GM03348 (cell line): ENCODE measurements at regions not wholly inside any gene's neighbourhood (a gene's known extent, or its start where the extent isn't known, plus 50 kb on each side); places are given as distances from the start of the nearest gene placed in this dataset.
"Not testable (repeated sequence)": the region's sequence is repeated elsewhere in the genome, so short reads cannot be mapped to it uniquely, and the experiment has no call there.

ENCODE experiments used
- DNase-seq: peaks from one replicate; pipeline ENCODE4 v3.0.0; 2012; ENCODE audit warnings: low spot score

DNA sequence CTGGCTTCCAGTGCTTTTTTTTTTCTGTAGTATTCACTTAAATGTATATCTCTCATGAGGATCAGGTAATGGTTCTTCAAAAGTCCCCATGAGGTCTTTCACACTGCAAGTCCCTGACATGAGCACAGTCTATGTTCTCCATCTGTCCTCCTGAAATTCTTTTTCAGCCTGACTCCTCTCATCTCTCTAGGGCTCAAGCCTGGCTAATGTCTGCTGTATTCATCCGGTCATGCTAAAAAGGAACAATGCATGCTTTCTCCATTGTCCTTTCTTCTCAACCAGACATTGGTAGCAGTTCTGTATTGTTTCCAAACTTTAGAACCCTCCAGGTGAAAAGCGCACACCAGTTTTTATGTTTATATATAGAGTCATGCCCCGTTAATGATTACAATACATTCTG is 368.3 kb upstream of the OLFM3 start:
- no peak for DNase-seq

DNA sequence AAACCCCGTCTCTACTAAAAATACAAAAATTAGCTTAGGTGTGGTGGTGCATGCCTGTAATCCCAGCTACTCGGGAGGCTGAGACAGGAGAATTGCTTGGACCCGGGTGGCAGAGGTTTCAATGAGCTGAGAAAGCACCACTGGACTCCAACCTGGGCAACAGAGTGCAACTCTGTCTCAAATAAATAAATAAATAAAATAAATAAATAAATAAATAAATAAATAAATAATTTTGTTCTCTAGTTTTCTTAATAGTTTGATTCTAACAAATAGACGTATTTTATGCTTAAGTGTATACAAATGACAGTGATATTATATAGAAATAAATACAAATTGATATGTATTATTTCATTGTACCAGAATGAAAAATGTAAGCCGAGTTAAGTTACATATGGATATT is 339.9 kb upstream of the OLFM3 start:
- DNase-seq: no peak

GRCh38 chr1:102318104-102318806 is 321.5 kb upstream of the OLFM3 start:
- DNase-seq: no peak

- DNase-seq: no peak
Measured at GRCh38 chr1:102315096-102315495, 318.4 kb upstream of the OLFM3 start.

DNA sequence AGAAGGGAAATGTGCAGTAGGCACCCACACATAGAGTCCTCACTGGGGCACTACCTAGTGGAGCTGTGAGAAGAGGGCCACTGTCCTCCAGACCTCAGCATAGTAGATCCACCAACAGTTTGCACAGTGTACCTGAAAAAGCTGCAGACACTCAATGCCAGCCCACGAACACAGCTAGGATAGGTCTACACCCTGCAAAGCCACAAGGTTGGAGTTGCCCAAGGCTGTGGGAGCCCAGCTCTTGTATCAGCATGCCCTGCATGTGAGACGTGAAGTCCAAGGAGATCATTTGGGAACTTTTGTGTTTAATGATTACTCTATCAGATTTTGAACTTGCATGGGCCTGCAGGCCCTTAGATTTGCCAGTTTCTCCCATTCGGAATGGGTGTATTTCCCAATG is 299.4 kb upstream of the OLFM3 start:
- DNase-seq: no peak

GRCh38 chr1:102282955-102283354 is 286.2 kb upstream of the OLFM3 start:
- DNase-seq: no peak

DNA sequence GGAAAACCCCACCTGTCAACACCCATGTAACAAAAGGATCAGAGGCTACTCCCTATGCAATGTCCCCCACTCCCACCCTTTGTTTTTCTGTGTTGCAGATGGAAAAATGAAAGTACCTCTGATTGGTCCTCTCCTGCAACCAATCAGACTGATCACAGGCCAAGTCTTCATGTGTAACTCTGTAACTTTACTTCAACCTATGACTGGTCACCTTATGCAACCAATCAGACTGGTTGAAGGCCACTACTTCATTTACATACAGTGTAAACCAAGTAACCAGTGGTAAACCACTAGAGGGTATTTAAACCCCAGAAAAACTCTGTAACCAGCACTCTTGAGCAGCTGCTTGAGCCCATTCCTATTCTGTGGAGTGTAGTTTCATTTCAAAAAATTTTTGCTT is 266.3 kb upstream of the OLFM3 start:
- no peak for DNase-seq

GRCh38 chr1:102252731-102253505 is 256.2 kb upstream of the OLFM3 start:
- no peak for DNase-seq

DNA sequence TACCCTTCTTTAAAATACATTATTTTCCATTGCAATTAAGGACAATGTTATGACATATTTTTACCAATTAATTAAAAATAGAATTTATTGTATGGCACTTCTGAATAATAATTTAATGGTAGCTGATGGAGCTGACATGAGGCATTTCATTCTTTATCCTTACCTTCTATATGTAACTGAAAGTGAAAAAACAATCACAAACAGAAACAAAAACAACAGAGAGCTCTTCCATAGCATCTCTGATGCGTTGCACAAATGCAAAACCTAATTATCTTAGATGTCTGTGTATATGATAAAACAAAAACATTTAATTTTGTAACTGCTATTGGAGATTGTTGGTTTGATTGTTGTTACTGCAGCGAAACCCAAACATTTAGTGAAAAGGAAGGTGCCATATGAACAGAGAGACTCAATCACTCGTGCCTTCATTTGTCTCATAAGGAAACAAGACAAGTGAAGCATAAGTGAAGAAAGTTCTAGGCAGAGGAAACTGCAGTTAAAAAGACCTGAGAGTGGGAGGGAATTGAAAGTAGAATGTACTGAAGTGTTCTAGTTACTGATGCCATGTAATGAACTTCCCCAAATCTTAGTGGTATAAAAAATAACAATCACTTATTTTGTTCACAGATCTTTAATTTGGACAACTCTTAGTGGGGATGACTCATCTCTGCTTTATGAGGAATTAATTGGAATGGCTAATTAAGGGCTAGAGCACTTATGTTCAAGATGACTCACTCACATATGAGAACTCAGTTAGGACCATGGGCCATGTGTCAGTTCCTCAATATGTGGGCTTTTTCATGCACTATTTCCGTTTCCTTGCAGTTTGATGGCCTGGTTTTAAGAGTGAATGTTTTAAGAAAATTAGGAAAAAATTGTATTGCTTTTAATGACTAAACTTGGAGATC is 245.0 kb upstream of the OLFM3 start:
- no peak for DNase-seq

- DNase-seq: no peak
Measured at GRCh38 chr1:102239247-102239646, 242.5 kb upstream of the OLFM3 start.

DNA sequence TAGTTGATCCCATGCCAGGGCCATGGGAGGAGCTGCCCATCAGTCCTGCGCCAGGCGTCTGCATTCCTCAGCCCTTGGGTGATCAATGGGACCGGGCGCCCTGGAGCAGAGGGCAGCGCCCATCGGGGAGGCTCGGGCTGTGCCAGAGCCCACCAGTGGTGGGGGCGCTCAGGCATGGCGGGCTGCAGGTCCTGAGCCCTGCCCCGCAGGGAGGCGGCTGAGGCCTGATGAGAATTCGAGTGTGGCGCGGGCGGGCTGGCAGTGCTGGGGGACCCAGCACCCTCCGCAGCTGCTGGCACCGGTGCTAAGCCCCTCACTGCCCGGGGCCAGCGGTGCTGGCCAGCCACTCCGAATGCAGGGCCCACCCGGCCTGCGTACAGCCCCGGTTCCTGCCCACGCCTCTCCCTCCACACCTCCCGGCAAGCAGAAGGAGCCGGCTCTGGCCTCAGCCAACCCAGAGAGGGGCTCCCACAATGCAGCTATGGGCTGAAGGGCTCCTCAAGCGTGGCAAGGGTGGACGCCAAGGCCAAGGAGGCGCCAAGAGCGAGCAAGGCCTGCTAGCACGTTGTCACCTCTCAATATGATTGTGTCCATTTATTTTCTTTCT is 238.1 kb upstream of the OLFM3 start:
- DNase-seq: no peak

GRCh38 chr1:102219463-102219862 is 222.7 kb upstream of the OLFM3 start:
- DNase-seq: no peak

DNA sequence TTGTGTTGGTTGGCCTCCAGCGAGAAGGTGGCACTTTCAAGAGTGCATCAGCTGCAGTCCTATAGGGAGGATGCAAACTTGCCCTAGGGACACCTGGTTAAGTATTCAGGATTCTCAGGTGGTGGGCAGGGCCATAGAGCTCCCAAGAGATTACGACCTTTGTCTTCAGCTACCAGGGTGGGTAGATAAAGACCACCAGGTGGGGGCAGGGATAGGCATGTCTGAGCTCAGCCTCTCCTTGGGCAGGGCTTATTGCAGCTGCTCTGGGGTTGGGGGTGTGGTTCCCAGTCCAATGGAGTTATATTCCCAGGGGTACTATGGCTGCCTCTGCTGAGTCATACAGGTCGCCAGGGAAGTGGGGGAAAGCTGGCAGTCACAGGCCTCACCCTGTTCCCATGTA is 214.2 kb upstream of the OLFM3 start:
- DNase-seq: not testable (repeated sequence)

DNA sequence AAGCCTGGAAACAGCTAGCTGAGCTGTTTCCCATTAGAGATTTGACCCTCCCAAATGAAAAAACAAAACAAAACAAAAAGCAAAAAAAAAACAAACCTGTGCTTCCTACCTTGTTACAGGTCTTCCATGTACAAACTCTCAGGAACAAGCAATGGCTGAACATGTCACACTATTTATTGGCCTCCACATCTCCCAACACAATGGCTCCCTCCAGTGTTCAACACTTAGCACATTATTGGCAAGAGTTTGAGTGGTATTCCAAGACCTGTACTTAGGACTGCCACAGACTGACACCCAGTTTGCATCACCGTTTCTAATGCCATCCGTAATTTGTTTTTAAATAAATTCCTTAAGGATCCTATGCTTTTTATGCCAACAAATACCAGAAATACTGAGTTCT is 195.0 kb upstream of the OLFM3 start:
- peak; percentile 7 for DNase-seq

- DNase-seq: no peak
Measured at GRCh38 chr1:102190429-102190828, 193.7 kb upstream of the OLFM3 start.

- DNase-seq: no peak
Measured at GRCh38 chr1:102186536-102186935, 189.8 kb upstream of the OLFM3 start.

DNA sequence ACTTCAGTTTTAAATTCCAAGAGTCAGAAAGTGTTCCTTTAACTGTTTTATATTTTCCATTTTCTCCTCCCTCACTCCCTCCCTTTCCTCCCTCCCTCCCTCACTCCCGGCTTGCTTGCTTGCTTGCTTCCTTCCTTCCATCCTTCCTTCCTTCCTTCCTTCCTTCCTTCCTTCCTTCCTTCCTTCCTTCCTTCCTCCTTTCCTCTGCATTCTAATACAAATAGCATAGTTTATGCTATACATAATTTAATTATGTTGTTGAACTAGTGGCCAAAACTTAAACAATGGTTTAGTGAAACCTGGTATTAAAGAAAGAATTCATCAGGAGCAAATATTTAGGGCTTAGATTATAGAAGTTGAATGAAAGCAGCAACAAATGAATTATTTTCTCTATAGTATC is 188.5 kb upstream of the OLFM3 start:
- DNase-seq: no peak

DNA sequence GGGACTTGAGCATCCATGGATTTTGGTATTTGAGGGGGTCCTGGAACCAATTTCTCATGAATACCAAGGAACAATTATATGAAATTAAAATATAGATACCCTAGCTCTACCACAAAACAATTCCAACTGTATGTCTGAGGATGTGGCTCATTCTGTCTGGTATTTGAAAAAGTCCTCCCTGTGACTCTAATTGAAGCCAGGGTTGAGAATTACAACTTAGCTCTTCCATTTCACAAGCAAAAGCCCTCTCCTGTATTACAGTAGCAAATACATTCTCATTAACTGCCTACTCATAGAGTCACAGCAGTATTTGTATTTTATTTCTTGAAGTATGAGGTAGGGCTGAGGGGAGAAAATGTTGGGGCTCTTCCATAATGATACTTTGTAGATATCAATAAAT is 187.8 kb upstream of the OLFM3 start:
- DNase-seq: no peak

GRCh38 chr1:102183711-102184110 is 187.0 kb upstream of the OLFM3 start:
- DNase-seq: no peak

GRCh38 chr1:102182603-102183260 is 186.0 kb upstream of the OLFM3 start:
- DNase-seq: no peak

- no peak for DNase-seq
Measured at GRCh38 chr1:102181341-102181740, 184.6 kb upstream of the OLFM3 start.

DNA sequence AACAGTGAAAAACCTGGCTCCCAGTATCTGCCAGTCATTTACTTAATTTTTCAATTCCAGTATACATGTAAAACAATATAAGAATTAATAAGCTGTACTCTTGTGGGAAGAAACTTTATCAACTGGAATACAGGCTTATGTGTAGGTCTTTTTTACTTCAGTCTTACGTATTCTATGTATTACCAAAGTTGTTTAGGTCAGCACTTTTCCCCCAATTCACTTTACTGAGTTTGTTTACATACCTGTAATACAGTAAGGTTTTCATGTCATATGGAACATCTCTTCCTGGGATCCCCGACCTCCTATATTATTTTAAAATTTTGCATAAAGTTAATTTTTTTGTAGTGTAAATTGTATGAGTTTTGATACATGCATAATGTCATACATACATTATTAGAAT is 181.8 kb upstream of the OLFM3 start:
- DNase-seq: no peak
